C4-2B (cell line): ENCODE measurements at regions not wholly inside any gene's neighbourhood (a gene's known extent, or its start where the extent isn't known, plus 50 kb on each side); places are given as distances from the start of the nearest gene placed in this dataset.

Experiments
- H3K27ac ChIP-seq: fragments of 450-650 bp; 2 replicates; pipeline ENCODE4 v1.5.1; 2017
- ZFX ChIP-seq: fragments of 450-650 bp; IDR thresholded peaks from 2 replicates; pipeline ENCODE4 v1.6.1; 2017
- TF ChIP-seq, protein P1 (sequence below): fragments of 450-650 bp; conservative IDR thresholded peaks from 2 replicates; pipeline ENCODE4 v1.5.1; 2017; ENCODE audit warnings: mild to moderate bottlenecking

DNA sequence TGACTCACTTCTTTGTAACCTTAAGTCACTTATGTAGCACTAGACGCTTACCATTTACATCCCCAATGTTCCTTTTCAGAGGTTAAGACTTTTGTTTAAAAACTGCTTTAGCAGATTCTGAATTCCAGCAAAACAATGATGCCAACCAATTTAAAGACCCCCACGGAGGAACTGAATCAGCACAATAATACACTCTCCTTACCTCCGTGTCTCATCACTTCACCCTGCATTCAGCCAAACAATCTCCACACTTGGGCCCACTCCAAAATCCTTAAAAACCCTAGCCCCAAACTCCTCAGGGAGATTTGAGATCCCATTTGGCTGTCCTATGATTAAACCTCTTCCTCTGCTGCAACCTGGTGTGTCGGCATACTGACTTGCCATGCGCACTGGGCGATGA, 153.9 kb downstream of the B3GNT2 start:
- H3K27ac ChIP-seq: no peak overlapping the region
- TF ChIP-seq, protein P1, sequence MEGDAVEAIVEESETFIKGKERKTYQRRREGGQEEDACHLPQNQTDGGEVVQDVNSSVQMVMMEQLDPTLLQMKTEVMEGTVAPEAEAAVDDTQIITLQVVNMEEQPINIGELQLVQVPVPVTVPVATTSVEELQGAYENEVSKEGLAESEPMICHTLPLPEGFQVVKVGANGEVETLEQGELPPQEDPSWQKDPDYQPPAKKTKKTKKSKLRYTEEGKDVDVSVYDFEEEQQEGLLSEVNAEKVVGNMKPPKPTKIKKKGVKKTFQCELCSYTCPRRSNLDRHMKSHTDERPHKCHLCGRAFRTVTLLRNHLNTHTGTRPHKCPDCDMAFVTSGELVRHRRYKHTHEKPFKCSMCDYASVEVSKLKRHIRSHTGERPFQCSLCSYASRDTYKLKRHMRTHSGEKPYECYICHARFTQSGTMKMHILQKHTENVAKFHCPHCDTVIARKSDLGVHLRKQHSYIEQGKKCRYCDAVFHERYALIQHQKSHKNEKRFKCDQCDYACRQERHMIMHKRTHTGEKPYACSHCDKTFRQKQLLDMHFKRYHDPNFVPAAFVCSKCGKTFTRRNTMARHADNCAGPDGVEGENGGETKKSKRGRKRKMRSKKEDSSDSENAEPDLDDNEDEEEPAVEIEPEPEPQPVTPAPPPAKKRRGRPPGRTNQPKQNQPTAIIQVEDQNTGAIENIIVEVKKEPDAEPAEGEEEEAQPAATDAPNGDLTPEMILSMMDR: no peak
- TF ChIP-seq ZFX: no peak

DNA sequence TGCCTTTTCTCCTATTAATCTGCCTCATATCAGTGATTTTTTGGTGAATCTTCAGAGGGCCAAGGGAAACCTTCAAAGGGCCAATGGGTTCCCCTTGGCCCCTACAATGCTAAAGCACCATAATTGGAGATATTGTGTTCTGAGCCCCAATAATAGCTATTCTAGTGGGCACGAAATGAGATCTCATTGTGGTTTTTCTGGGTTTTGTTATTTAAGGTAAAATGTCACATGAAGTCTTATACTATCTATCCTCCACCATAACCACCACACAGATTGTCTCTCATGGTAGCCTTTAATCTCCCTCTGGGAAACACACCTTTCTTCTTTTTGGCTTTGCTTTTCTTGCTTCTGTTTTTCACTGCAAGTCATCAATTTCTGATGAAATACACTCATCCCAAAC, 152.8 kb downstream of the B3GNT2 start:
- no peak for TF ChIP-seq ZFX
- TF ChIP-seq, protein P1: no peak

DNA sequence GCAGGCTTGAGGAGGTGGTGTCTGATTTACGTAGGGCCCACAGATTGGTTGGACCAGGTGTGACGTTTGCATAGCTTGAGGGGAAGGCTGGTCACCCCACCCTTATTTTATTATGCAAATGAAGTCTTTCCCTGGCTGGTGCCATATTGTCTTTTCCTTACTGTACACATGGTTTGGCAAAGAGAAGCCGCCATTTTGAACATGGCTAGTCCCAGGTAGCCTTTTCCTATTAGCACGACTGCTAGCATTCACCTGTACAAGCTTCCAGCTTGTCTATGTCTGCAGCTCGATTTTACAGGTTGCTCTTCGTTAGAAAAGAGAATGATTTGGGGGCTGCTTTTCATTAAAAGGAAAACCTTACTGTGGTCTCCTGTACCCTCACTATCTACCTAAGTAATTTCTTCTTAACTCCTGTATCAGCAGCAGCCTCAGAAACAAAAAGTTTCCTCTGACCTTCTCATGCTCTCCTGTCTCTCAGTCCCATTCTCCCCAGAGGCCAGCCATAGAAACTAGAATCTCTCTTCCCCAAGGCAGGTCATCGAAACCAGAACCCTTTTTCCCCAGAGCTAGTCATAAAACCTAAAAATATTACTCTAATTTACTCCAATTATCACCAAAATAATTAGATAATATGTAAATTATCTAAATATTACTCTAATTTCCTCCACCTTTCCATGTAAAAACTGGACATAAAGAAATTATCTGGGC, 151.8 kb downstream of the B3GNT2 start:
- TF ChIP-seq, protein P1: no peak
- no peak for TF ChIP-seq ZFX

More for the DNA sequence above, 152.8 kb downstream of the B3GNT2 start:
- no peak overlapping the region for H3K27ac ChIP-seq

DNA sequence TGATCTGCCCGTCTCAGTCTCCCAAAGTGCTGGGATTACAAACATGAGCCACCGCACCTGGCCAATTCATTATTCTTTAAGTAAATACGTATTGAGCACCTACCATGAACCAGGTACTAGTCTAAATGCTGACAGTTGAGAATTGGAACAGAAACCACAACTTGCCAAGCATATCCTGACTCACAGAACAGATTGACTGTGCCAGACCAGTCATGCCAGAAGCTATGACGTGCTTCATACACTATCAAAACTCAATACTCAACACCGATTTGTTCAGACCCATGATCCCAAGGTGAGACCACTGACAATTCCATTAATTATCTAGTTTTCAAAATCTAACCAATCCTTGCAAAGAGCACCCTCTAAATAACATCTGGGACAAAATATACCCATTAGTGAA, 148.6 kb downstream of the B3GNT2 start:
- TF ChIP-seq, protein P1: no peak
- TF ChIP-seq ZFX: no peak
- no peak overlapping the region for H3K27ac ChIP-seq

More for the DNA sequence above, 151.8 kb downstream of the B3GNT2 start:
- no peak overlapping the region for H3K27ac ChIP-seq

DNA sequence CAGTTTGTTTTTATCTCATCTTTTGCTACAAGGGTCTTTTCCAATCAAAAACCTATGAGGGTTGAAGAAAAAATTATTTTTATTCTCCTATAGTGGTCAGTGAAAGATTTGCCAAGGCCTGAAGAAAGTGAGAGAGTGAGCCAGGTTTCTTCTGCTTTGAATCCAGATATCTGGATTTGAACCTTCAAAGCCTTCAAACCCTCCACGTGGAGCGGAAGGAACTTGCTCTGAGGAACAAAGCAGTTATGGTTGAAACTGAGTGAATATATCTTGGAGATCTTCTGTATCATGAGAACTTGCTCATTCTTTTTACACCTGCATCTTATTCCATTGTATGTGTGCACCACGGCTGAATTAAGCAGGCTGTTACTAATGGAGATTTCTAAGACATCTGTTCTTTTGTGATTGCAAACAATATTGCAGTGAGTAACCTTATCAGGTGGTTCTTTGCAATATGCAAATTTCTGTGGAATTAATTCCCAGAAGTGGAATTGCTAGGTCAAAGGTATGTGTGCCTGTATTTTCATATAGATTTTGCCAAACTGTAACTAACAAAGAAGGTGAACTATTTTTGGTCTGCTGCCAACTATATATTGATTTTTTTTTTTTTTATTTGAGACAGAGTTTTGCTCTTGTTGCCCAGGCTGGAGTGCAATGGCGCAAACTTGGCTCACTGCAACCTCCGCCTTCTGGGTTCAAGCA, 147.9 kb downstream of the B3GNT2 start:
- H3K27ac ChIP-seq: no peak overlapping the region
- no peak for TF ChIP-seq ZFX
- TF ChIP-seq, protein P1: no peak

DNA sequence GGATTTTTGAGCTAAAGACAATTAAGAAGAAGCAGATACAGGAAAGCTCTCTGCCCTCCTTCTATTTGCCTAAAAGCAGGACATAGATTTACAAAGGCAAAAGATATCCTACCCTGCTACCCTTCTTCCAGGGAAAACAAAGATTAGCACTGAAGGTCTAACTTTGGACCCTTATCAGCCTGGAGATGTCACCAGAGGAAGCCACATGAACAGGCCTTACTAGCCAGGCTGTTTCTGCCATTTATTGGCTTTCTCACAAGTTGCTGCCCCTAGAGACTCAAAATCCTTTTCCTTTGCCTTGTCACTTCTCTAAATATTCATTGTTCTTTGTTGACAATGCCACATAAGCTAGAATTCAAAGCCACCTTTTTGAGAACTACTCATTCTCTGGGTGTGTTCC, 147.3 kb downstream of the B3GNT2 start:
- TF ChIP-seq ZFX: no peak
- TF ChIP-seq, protein P1: no peak

DNA sequence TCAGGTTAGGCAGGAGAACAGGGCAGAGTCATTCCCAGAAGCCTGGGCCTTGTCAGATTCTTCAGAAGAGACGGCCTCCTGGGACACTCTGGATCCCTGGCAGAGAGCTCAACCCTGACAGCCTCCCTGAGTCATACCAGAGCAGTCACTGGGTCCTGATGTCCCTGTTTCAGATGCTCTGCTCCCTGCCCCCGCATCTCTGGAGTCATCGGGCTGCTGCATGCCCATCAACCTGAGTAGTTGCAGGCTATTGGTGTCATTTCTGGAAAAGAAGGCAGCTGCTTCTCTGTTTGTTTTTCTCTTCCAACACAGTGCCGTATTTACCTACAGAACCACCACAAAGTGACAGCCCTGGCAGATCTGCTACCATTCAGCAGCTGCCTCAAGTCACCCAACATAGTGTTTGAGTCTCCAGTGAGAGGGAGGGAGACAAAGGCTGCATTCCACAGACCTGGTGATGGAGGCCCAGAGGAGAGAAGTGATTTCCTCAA, 145.1 kb downstream of the B3GNT2 start:
- TF ChIP-seq, protein P1: no peak
- H3K27ac ChIP-seq: no peak overlapping the region

More for the DNA sequence above, 147.3 kb downstream of the B3GNT2 start:
- H3K27ac ChIP-seq: no peak overlapping the region
